H1 (cell line): ENCODE measurements at regions not wholly inside any gene's neighbourhood (a gene's known extent, or its start where the extent isn't known, plus 50 kb on each side); places are given as distances from the start of the nearest gene placed in this dataset.

Source experiments
- CHD7 ChIP-seq: fragments of 300-600 bp; sonication (generic); IDR thresholded peaks from 2 replicates; pipeline ENCODE4 v1.7.1; 2012; ENCODE audit warnings: low read length, moderate library complexity, mild to moderate bottlenecking, inconsistent platforms; ENCODE audit not compliant: insufficient replicate concordance
- TEAD4 ChIP-seq: IDR thresholded peaks from 2 replicates; pipeline ENCODE4 v1.6.1; 2012; ENCODE audit warnings: low read depth, low read length, inconsistent platforms, mixed read lengths

DNA sequence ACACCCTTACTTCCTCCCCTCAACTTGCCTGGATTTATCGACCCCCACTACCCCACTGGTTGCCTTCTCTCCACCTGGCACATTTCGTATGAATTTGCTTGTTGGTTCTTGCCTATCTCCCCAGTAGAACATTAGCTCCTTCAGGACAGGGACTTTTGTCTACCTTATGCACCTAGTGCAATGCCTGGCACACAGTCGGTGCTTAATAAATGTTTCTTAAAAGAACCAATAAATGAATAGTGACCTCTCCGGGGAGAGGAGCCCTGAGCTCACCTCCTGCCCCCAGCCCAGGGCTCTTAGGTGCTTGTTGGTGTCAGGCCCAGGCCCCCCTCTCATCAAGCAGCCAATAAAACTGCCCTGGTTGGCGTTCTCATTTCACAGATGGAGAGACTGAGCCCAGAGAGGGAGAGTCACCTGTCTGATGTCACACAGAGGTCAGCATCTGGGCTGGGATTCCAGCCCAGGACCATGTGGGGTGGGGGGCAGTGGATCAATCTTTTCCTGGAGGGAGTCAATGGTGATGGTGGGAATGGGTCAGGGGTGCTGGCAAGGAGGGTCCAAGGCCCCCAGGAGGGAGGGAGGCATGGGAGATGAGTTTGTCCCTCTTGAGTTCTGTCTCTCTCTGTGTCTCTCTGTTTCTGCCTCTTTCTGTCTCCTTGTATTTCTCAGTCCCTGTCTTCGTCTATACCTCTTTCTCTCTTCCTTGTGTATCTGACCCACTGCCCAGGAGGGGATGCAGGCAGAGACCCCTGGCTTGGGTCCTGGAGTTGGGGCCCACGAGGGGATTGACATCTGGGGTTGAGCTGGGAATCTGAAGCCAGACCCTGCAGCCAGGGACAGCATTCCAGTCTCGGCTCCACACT, 89.6 kb downstream of the CEBPB start (continued):
- TF ChIP-seq CHD7 (no peak), TEAD4 (no peak)
